KMS-11 (cell line): ENCODE measurements at regions not wholly inside any gene's neighbourhood (a gene's known extent, or its start where the extent isn't known, plus 50 kb on each side); places are given as distances from the start of the nearest gene placed in this dataset.

Experiments
- H2AFZ ChIP-seq: fragments of 200-600 bp; sonication (generic); 2 replicates; pipeline ENCODE4 v1.6.1; 2016; ENCODE audit warnings: antibody characterized with exemption, mixed run types, low read depth
- H3K27ac ChIP-seq: fragments of 200-600 bp; sonication (generic); 2 replicates; pipeline ENCODE4 v1.6.1; 2016; ENCODE audit warnings: mild to moderate bottlenecking, mixed run types
- H3K27me3 ChIP-seq: fragments of 200-600 bp; sonication (generic); 2 replicates; pipeline ENCODE4 v1.6.1; 2017; ENCODE audit warnings: mild to moderate bottlenecking, low read depth, mixed run types, moderate library complexity; ENCODE audit not compliant: insufficient read depth
- H3K36me3 ChIP-seq: fragments of 200-600 bp; sonication (generic); 2 replicates; pipeline ENCODE4 v1.6.1; 2017; ENCODE audit warnings: mild to moderate bottlenecking, mixed run types; ENCODE audit not compliant: insufficient read depth
- H3K4me1 ChIP-seq: fragments of 200-600 bp; sonication (generic); 2 replicates; pipeline ENCODE4 v1.6.1; 2016; ENCODE audit warnings: mild to moderate bottlenecking, low read depth, mixed run types; ENCODE audit not compliant: poor library complexity, severe bottlenecking
- H3K4me2 ChIP-seq: fragments of 200-600 bp; sonication (generic); 2 replicates; pipeline ENCODE4 v1.7.0; 2016; ENCODE audit warnings: mild to moderate bottlenecking, mixed run types
- H3K4me3 ChIP-seq: fragments of 200-600 bp; sonication (generic); IDR thresholded peaks from 2 replicates; pipeline ENCODE4 v1.6.1; 2017; ENCODE audit warnings: low read depth, low read length, mixed read lengths; ENCODE audit not compliant: insufficient read depth
- H3K79me2 ChIP-seq: fragments of 200-600 bp; sonication (generic); 2 replicates; pipeline ENCODE4 v1.6.1; 2016; ENCODE audit warnings: low read depth, mixed run types; ENCODE audit not compliant: insufficient read depth
- H3K9ac ChIP-seq: fragments of 200-600 bp; sonication (generic); 2 replicates; pipeline ENCODE4 v1.6.1; 2016; ENCODE audit warnings: mild to moderate bottlenecking, mixed run types
- H4K20me1 ChIP-seq: fragments of 200-600 bp; sonication (generic); 2 replicates; pipeline ENCODE4 v1.6.1; 2016; ENCODE audit warnings: mild to moderate bottlenecking, mixed run types; ENCODE audit not compliant: insufficient read depth
- CTCF ChIP-seq: fragments of 200-600 bp; sonication (generic); conservative IDR thresholded peaks from 2 replicates; pipeline ENCODE4 v1.6.1; 2017; ENCODE audit warnings: low read depth, mild to moderate bottlenecking, antibody characterized with exemption, low read length, moderate library complexity, mixed read lengths

- TF ChIP-seq CTCF = no peak
- H3K79me2 ChIP-seq = no peaks in the 10 kb centered on the region
- peaks cover 57% of the 10 kb centered on the region; the same call in 1 of the 2 replicates for H3K27me3 ChIP-seq
- H3K4me3 ChIP-seq = no peak overlapping the region
- no peak overlapping the region for H3K4me2 ChIP-seq
- no peak overlapping the region for H2AFZ ChIP-seq
- H3K36me3 ChIP-seq = no peaks in the 10 kb centered on the region
- no peaks in the 10 kb centered on the region for H3K4me1 ChIP-seq
- no peak overlapping the region for H3K9ac ChIP-seq
- no peak overlapping the region for H3K27ac ChIP-seq
- no peaks in the 10 kb centered on the region for H4K20me1 ChIP-seq
Observed at GRCh38 chr20:47936612-47937011, 151.3 kb upstream of the SULF2 start.

- Histone ChIP-seq H3K36me3 (no peaks in the 10 kb centered on the region), H3K9ac (no peak overlapping the region), H3K79me2 (no peaks in the 10 kb centered on the region), H3K4me1 (no peaks in the 10 kb centered on the region), H3K4me2 (no peak overlapping the region), H3K27me3 (peaks cover 52% of the 10 kb centered on the region; the same call in 1 of the 2 replicates), H4K20me1 (no peaks in the 10 kb centered on the region), H2AFZ (no peak overlapping the region), H3K4me3 (no peak overlapping the region), H3K27ac (no peak overlapping the region)
- TF ChIP-seq CTCF = no peak
Observed at GRCh38 chr20:47934761-47935160, 149.5 kb upstream of the SULF2 start.

- no peak overlapping the region for H3K9ac ChIP-seq
Observed at GRCh38 chr20:47931443-47931842, 146.2 kb upstream of the SULF2 start.

GRCh38 chr20:47931002-47931401, 145.7 kb upstream of the SULF2 start:
- Histone ChIP-seq H3K27ac (no peak overlapping the region), H2AFZ (no peak overlapping the region), H4K20me1 (no peaks in the 10 kb centered on the region), H3K4me3 (no peak overlapping the region), H3K27me3 (peaks cover 36% of the 10 kb centered on the region; the same call in 1 of the 2 replicates), H3K4me1 (no peaks in the 10 kb centered on the region), H3K79me2 (no peaks in the 10 kb centered on the region), H3K36me3 (no peaks in the 10 kb centered on the region), H3K9ac (no peak overlapping the region), H3K4me2 (no peak overlapping the region)
- no peak for TF ChIP-seq CTCF

More at GRCh38 chr20:47931443-47931842, 146.2 kb upstream of the SULF2 start:
- Histone ChIP-seq H3K4me1 (no peaks in the 10 kb centered on the region), H3K27ac (no peak overlapping the region), H3K36me3 (no peaks in the 10 kb centered on the region), H3K27me3 (peaks cover 40% of the 10 kb centered on the region; the same call in 1 of the 2 replicates), H3K4me3 (no peak overlapping the region), H3K79me2 (no peaks in the 10 kb centered on the region), H3K4me2 (no peak overlapping the region), H2AFZ (no peak overlapping the region), H4K20me1 (no peaks in the 10 kb centered on the region)
- no peak for TF ChIP-seq CTCF
